Neural cell (in vitro differentiated cells): ENCODE measurements at regions not wholly inside any gene's neighbourhood (a gene's known extent, or its start where the extent isn't known, plus 50 kb on each side); places are given as distances from the start of the nearest gene placed in this dataset.
A peak's percentile ranks its signal among the peaks of the same experiment; 100 is the strongest.

ENCODE experiments used
- H2AFZ ChIP-seq: fragments of 200-600, 300-800 bp; sonication (generic), shearing (Covaris generic); 2 replicates; pipeline ENCODE4 v1.6.0; 2014; ENCODE audit warnings: low read depth, mild to moderate bottlenecking, antibody characterized with exemption, low read length, moderate library complexity
- H3F3A ChIP-seq: fragments of 200-600 bp; shearing (Covaris generic); 2 replicates; pipeline ENCODE4 v1.6.1; 2016; ENCODE audit warnings: mild to moderate bottlenecking, moderate library complexity, mixed read lengths, antibody characterized with exemption, low read length; ENCODE audit not compliant: insufficient read depth, poor library complexity, severe bottlenecking
- H3K27ac ChIP-seq: fragments of 200-600, 300-800 bp; sonication (generic), shearing (Covaris generic); 2 replicates; pipeline ENCODE4 v1.5.1; 2014; ENCODE audit warnings: mild to moderate bottlenecking, low read length, moderate library complexity
- H3K27me3 ChIP-seq: fragments of 300-800, 200-600 bp; sonication (generic), shearing (Covaris generic); 2 replicates; pipeline ENCODE4 v1.6.0; 2014; ENCODE audit warnings: mild to moderate bottlenecking, low read depth, low read length, moderate library complexity; ENCODE audit not compliant: insufficient read depth
- H3K36me3 ChIP-seq: fragments of 300-800, 200-600 bp; sonication (generic), shearing (Covaris generic); 2 replicates; pipeline ENCODE4 v1.5.1; 2014; ENCODE audit warnings: mild to moderate bottlenecking, antibody characterized with exemption, low read length, moderate library complexity; ENCODE audit not compliant: insufficient read depth
- H3K4me2 ChIP-seq: fragments of 300-800, 200-600 bp; sonication (generic), shearing (Covaris generic); 2 replicates; pipeline ENCODE4 v1.6.0; 2014; ENCODE audit warnings: mild to moderate bottlenecking, low read length
- H3K4me3 ChIP-seq: fragments of 300-800, 200-600 bp; sonication (generic), shearing (Covaris generic); 2 replicates; pipeline ENCODE4 v1.5.1; 2014; ENCODE audit warnings: mild to moderate bottlenecking, low read length, moderate library complexity
- H3K79me2 ChIP-seq: fragments of 200-600 bp; shearing (Covaris generic); replicated peaks from 2 replicates; pipeline ENCODE4 v1.6.0; 2014; ENCODE audit warnings: mild to moderate bottlenecking, low read length, moderate library complexity; ENCODE audit not compliant: insufficient read depth
- H3K9ac ChIP-seq: fragments of 300-800, 200-600 bp; sonication (generic), shearing (Covaris generic); 2 replicates; pipeline ENCODE4 v1.6.1; 2016; ENCODE audit warnings: mild to moderate bottlenecking, low read length, mixed read lengths
- H3K9me2 ChIP-seq: fragments of 200-600 bp; shearing (Covaris generic); 2 replicates; pipeline ENCODE4 v1.6.1; 2016; ENCODE audit warnings: mild to moderate bottlenecking, low read length, mixed read lengths; ENCODE audit not compliant: insufficient read depth
- H3K9me3 ChIP-seq: fragments of 200-600, 300-800 bp; sonication (generic), shearing (Covaris generic); 2 replicates; pipeline ENCODE4 v1.6.1; 2016; ENCODE audit warnings: mild to moderate bottlenecking, mixed run types, low read length, moderate library complexity, mixed read lengths
- H4K20me1 ChIP-seq: fragments of 200-600 bp; shearing (Covaris generic); 2 replicates; pipeline ENCODE4 v1.6.1; 2016; ENCODE audit warnings: mild to moderate bottlenecking, mixed run types; ENCODE audit not compliant: insufficient read depth
- EP300 ChIP-seq: fragments of 450-650 bp; conservative IDR thresholded peaks from 2 replicates; pipeline ENCODE4 v1.6.1; 2014; ENCODE audit warnings: antibody characterized with exemption, mild to moderate bottlenecking, moderate library complexity; ENCODE audit not compliant: poor library complexity, severe bottlenecking
- EZH2 ChIP-seq: fragments of 200-600, 300-800 bp; shearing (Covaris generic), sonication (generic); IDR thresholded peaks from 2 replicates; pipeline ENCODE4 v1.6.1; 2014; ENCODE audit warnings: antibody characterized with exemption, low read length, borderline replicate concordance, mild to moderate bottlenecking; ENCODE audit not compliant: insufficient read depth, poor library complexity, severe bottlenecking
- MXI1 ChIP-seq: fragments of 450-650 bp; conservative IDR thresholded peaks from 2 replicates; pipeline ENCODE4 v1.6.1; 2014; ENCODE audit warnings: antibody characterized with exemption, mild to moderate bottlenecking; ENCODE audit not compliant: poor library complexity, severe bottlenecking
- POLR2AphosphoS5 ChIP-seq: IDR thresholded peaks from 2 replicates; pipeline ENCODE4 v1.6.1; 2012
- RAD21 ChIP-seq: fragments of 450-650 bp; conservative IDR thresholded peaks from 2 replicates; pipeline ENCODE4 v1.6.1; 2014; ENCODE audit warnings: antibody characterized with exemption, mild to moderate bottlenecking, moderate library complexity
- SMC3 ChIP-seq: fragments of 450-650 bp; conservative IDR thresholded peaks from 2 replicates; pipeline ENCODE4 v1.6.1; 2014; ENCODE audit warnings: antibody characterized with exemption, mild to moderate bottlenecking, moderate library complexity; ENCODE audit not compliant: poor library complexity
- TAF1 ChIP-seq: IDR thresholded peaks from 2 replicates; pipeline ENCODE4 v1.6.1; 2012; ENCODE audit warnings: low read depth
- TF ChIP-seq, protein P1 (sequence below): fragments of 450-650 bp; IDR thresholded peaks from 2 replicates; pipeline ENCODE4 v1.5.1; 2014; ENCODE audit warnings: antibody characterized with exemption, mild to moderate bottlenecking, moderate library complexity; ENCODE audit not compliant: poor library complexity, severe bottlenecking
- TF ChIP-seq, protein P2 (sequence below): IDR thresholded peaks from 2 replicates; pipeline ENCODE4 v1.6.1; 2012; ENCODE audit warnings: borderline replicate concordance

DNA sequence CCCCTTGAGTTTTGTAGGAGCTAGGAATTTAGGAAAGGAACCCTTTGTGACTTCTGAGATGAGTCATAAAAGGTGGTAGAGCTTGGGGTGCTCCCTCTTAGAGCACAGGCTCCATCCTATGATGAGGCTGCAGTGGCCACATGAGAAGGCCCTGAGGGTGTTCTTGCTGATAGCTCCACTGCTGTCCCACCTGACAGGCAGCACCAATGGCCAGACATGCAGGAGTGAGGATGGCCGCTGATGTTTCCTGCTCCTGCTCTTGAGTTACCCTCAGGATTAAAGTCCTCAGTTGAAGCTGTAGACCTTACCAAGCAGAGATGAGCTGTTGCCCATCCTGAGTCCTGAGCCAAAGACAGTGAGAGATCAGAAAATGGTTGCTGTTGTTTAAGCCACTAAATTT, 512.1 kb downstream of the CDH26 start:
- no peaks in the 10 kb centered on the region for H4K20me1 ChIP-seq
- no peak overlapping the region for H3K4me3 ChIP-seq
- H3K27ac ChIP-seq: no peak overlapping the region
- H3K79me2 ChIP-seq: no peaks in the 10 kb centered on the region
- H3K9me2 ChIP-seq: no peaks in the 10 kb centered on the region
- no peaks in the 10 kb centered on the region for H3K36me3 ChIP-seq
- H3F3A ChIP-seq: no peaks in the 10 kb centered on the region
- no peak overlapping the region for H3K4me2 ChIP-seq
- H3K27me3 ChIP-seq: no peaks in the 10 kb centered on the region
- H2AFZ ChIP-seq: no peak overlapping the region
- no peaks in the 10 kb centered on the region for H3K9me3 ChIP-seq
- TF ChIP-seq RAD21: no peak
- no peak for TF ChIP-seq EP300
- no peak overlapping the region for H3K9ac ChIP-seq

DNA sequence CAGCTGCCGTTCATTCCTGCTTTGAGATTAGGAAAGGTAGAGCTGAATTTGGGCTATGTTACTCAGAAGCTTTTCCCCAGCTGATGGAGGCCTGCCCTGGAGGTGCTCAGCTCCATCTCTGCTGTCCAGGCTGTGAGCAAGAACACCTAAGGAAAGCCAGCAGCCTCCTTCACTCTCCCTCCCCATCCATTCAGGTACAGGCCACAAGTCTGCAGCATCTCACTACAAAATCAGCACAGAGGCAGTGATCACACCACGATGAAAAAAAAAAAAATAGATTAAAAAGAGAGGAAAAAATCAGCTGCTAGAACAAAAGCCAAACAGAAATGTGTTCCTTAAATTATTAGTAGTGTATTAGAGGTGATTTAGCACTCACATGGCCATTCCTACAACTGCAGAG, 515.0 kb downstream of the CDH26 start:
- H3K4me3 ChIP-seq: no peak overlapping the region
- H3K9me3 ChIP-seq: no peaks in the 10 kb centered on the region
- no peaks in the 10 kb centered on the region for H3K9me2 ChIP-seq
- H3K27ac ChIP-seq: peak overlapping the region; percentile 10
- H3K27me3 ChIP-seq: no peaks in the 10 kb centered on the region
- H3K79me2 ChIP-seq: no peaks in the 10 kb centered on the region
- no peak overlapping the region for H2AFZ ChIP-seq
- no peak overlapping the region for H3K4me2 ChIP-seq
- no peaks in the 10 kb centered on the region for H3F3A ChIP-seq
- H4K20me1 ChIP-seq: no peaks in the 10 kb centered on the region
- no peaks in the 10 kb centered on the region for H3K36me3 ChIP-seq
- TF ChIP-seq SMC3: peak; percentile 68
- TF ChIP-seq, protein P1, sequence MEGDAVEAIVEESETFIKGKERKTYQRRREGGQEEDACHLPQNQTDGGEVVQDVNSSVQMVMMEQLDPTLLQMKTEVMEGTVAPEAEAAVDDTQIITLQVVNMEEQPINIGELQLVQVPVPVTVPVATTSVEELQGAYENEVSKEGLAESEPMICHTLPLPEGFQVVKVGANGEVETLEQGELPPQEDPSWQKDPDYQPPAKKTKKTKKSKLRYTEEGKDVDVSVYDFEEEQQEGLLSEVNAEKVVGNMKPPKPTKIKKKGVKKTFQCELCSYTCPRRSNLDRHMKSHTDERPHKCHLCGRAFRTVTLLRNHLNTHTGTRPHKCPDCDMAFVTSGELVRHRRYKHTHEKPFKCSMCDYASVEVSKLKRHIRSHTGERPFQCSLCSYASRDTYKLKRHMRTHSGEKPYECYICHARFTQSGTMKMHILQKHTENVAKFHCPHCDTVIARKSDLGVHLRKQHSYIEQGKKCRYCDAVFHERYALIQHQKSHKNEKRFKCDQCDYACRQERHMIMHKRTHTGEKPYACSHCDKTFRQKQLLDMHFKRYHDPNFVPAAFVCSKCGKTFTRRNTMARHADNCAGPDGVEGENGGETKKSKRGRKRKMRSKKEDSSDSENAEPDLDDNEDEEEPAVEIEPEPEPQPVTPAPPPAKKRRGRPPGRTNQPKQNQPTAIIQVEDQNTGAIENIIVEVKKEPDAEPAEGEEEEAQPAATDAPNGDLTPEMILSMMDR: peak; percentile 61
- no peak for TF ChIP-seq POLR2AphosphoS5
- TF ChIP-seq MXI1: no peak
- TF ChIP-seq RAD21: peak; percentile 72
- H3K9ac ChIP-seq: peak overlapping the region; percentile 13

DNA sequence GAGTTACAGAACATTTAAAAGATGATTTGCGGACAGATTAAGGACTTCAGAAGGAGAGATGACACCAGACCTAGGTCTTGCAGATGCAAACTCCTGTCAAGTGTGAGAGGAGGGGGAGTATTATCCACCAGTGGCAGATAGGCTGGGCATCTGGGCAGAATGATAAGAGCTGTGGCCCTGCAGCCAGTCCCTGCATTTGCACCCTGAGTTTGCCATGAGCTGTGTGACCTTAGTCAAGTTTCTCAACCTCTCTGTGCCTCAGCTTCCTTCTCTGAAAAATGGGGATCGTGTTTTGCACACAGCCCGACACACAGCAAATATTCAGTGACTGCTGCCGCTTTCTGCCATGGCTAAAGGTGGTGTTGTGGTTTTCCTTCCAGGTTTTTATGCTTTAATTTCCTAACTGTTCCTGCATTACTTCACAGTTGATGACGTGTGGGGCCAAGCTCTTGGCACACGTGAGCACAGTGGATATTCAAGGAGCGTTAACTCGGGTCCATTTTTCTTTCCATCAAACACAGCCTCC, 516.2 kb downstream of the CDH26 start:
- Histone ChIP-seq H4K20me1 (no peaks in the 10 kb centered on the region), H3K27ac (no peak overlapping the region), H3K9me3 (no peaks in the 10 kb centered on the region), H3K4me3 (no peak overlapping the region), H3K27me3 (no peaks in the 10 kb centered on the region), H3K79me2 (no peaks in the 10 kb centered on the region), H3K36me3 (no peaks in the 10 kb centered on the region), H3K9me2 (no peaks in the 10 kb centered on the region), H3K4me2 (no peak overlapping the region), H3F3A (no peaks in the 10 kb centered on the region), H3K9ac (no peak overlapping the region), H2AFZ (no peak overlapping the region)
- no peak for TF ChIP-seq EZH2
- TF ChIP-seq SMC3: no peak
- TF ChIP-seq, protein P1: no peak
- no peak for TF ChIP-seq POLR2AphosphoS5
- TF ChIP-seq TAF1: no peak
- no peak for TF ChIP-seq EP300
- TF ChIP-seq MXI1: no peak
- TF ChIP-seq, protein P2, sequence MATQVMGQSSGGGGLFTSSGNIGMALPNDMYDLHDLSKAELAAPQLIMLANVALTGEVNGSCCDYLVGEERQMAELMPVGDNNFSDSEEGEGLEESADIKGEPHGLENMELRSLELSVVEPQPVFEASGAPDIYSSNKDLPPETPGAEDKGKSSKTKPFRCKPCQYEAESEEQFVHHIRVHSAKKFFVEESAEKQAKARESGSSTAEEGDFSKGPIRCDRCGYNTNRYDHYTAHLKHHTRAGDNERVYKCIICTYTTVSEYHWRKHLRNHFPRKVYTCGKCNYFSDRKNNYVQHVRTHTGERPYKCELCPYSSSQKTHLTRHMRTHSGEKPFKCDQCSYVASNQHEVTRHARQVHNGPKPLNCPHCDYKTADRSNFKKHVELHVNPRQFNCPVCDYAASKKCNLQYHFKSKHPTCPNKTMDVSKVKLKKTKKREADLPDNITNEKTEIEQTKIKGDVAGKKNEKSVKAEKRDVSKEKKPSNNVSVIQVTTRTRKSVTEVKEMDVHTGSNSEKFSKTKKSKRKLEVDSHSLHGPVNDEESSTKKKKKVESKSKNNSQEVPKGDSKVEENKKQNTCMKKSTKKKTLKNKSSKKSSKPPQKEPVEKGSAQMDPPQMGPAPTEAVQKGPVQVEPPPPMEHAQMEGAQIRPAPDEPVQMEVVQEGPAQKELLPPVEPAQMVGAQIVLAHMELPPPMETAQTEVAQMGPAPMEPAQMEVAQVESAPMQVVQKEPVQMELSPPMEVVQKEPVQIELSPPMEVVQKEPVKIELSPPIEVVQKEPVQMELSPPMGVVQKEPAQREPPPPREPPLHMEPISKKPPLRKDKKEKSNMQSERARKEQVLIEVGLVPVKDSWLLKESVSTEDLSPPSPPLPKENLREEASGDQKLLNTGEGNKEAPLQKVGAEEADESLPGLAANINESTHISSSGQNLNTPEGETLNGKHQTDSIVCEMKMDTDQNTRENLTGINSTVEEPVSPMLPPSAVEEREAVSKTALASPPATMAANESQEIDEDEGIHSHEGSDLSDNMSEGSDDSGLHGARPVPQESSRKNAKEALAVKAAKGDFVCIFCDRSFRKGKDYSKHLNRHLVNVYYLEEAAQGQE: no peak
- no peak for TF ChIP-seq RAD21
